A673 (cell line): ENCODE measurements at regions not wholly inside any gene's neighbourhood (a gene's known extent, or its start where the extent isn't known, plus 50 kb on each side); places are given as distances from the start of the nearest gene placed in this dataset.

Experiments
- BruUV-seq: library from RNA; stranded (reverse); fragments of 400-500 nt; replicated peaks from 2 replicates; lab custom pipeline; 2021; lab: Mats Ljungman, UMichigan
- CTCF ChIA-PET: fragments of 300-600 bp; sonication (Branson Sonifier 250); formaldehyde crosslinking; loops from one replicate; lab custom pipeline; 2022; ENCODE audit warnings: antibody characterized with exemption; lab: Charles Lee
- POLR2A ChIA-PET: fragments of 300-600 bp; sonication (Branson Sonifier 250); formaldehyde crosslinking; loops from one replicate; lab custom pipeline; 2022; ENCODE audit warnings: antibody characterized with exemption; ENCODE audit not compliant: low non-redundant PET; lab: Charles Lee
- DNase-seq: peaks from one replicate; pipeline ENCODE4 v3.0.0-alpha.2; 2015; ENCODE audit warnings: low spot score
- H3K27ac ChIP-seq: fragments of 200-600 bp; sonication (generic); 2 replicates; pipeline ENCODE4 v1.5.1; 2016; ENCODE audit warnings: mixed run types, low read depth, mild to moderate bottlenecking, mixed read lengths, antibody characterized with exemption, low read length; ENCODE audit not compliant: poor library complexity, severe bottlenecking
- H3K27me3 ChIP-seq: fragments of 200-600 bp; sonication (generic); replicated peaks from 2 replicates; pipeline ENCODE4 v1.6.1; 2017; ENCODE audit warnings: mixed run types, low read depth, mild to moderate bottlenecking, mixed read lengths, antibody characterized with exemption, low read length; ENCODE audit not compliant: insufficient read depth, poor library complexity
- H3K36me3 ChIP-seq: fragments of 200-600 bp; sonication (generic); 2 replicates; pipeline ENCODE4 v1.6.1; 2016; ENCODE audit warnings: mixed run types, mild to moderate bottlenecking, mixed read lengths, antibody characterized with exemption, low read length; ENCODE audit not compliant: insufficient read depth, poor library complexity, severe bottlenecking
- H3K4me1 ChIP-seq: fragments of 200-600 bp; sonication (generic); 2 replicates; pipeline ENCODE4 v1.6.1; 2017; ENCODE audit warnings: mixed run types, mild to moderate bottlenecking, mixed read lengths, antibody characterized with exemption, low read length; ENCODE audit not compliant: insufficient read depth, poor library complexity, severe bottlenecking
- H3K4me3 ChIP-seq: fragments of 200-600 bp; sonication (generic); 2 replicates; pipeline ENCODE4 v1.5.1; 2016; ENCODE audit warnings: low read depth, mixed run types, mild to moderate bottlenecking, mixed read lengths, low read length; ENCODE audit not compliant: poor library complexity, severe bottlenecking
- H3K9me3 ChIP-seq: fragments of 200-600 bp; sonication (generic); 2 replicates; pipeline ENCODE4 v1.6.1; 2016; ENCODE audit warnings: mixed run types, low read depth, mild to moderate bottlenecking, mixed read lengths, antibody characterized with exemption, low read length; ENCODE audit not compliant: poor library complexity, severe bottlenecking
- CTCF ChIP-seq: fragments of 300-800, 200-600 bp; sonication (generic); conservative IDR thresholded peaks from 2 replicates; pipeline ENCODE4 v1.5.1; 2017; ENCODE audit warnings: low read depth, mild to moderate bottlenecking, antibody characterized with exemption, low read length, moderate library complexity, mixed read lengths
- EZH2 ChIP-seq: fragments of 200-600 bp; sonication (generic); IDR thresholded peaks from 2 replicates; pipeline ENCODE4 v1.6.1; 2017; ENCODE audit warnings: borderline replicate concordance, low read depth, mild to moderate bottlenecking, mixed read lengths, antibody characterized with exemption, low read length; ENCODE audit not compliant: poor library complexity, severe bottlenecking
- intact Hi-C: fragments of 100-400 bp; cut with micrococcal nuclease; formaldehyde crosslinking; loops from one replicate; pipeline ENCODE4 v1.10.0; 2022; ENCODE audit not compliant: unreplicated experiment

GRCh38 chr21:19145682-19146293 lies 742.2 kb upstream of the TMPRSS15 start:
- TF ChIP-seq EZH2 (no peak), CTCF (no peak)
- BruUV-seq, result no TSS peak
- intact Hi-C loops, result no loop called here
- no peaks in the 10 kb centered on the region for H3K36me3 ChIP-seq
- no peak overlapping the region for H3K4me3 ChIP-seq
- no peaks in the 10 kb centered on the region for H3K27me3 ChIP-seq
- H3K9me3 ChIP-seq, result peaks cover 22% of the 10 kb centered on the region
- POLR2A ChIA-PET, result no interaction called here
- CTCF ChIA-PET, result no interaction called here
- no peaks in the 10 kb centered on the region for H3K4me1 ChIP-seq
- DNase-seq, result no peak
- no peak overlapping the region for H3K27ac ChIP-seq

GRCh38 chr21:19148056-19148455 lies 744.5 kb upstream of the TMPRSS15 start:
- peaks cover 14% of the 10 kb centered on the region for H3K9me3 ChIP-seq
- H3K4me1 ChIP-seq, result no peaks in the 10 kb centered on the region
- no peaks in the 10 kb centered on the region for H3K36me3 ChIP-seq
- no TSS peak for BruUV-seq
- H3K4me3 ChIP-seq, result no peak overlapping the region
- intact Hi-C loops, result no loop called here
- ChIA-PET CTCF (no interaction called here), POLR2A (no interaction called here)
- no peaks in the 10 kb centered on the region for H3K27me3 ChIP-seq
- no peak overlapping the region for H3K27ac ChIP-seq
- TF ChIP-seq EZH2 (no peak), CTCF (no peak)
- no peak for DNase-seq

GRCh38 chr21:19171585-19171984 lies 768.0 kb upstream of the TMPRSS15 start:
- BruUV-seq, result no TSS peak
- no peak for DNase-seq
- intact Hi-C loops, result no loop called here
- no peaks in the 10 kb centered on the region for H3K36me3 ChIP-seq
- H3K27ac ChIP-seq, result no peak overlapping the region
- peaks cover 19% of the 10 kb centered on the region for H3K9me3 ChIP-seq
- H3K4me1 ChIP-seq, result no peaks in the 10 kb centered on the region
- ChIA-PET POLR2A (no interaction called here), CTCF (no interaction called here)
- no peak overlapping the region for H3K4me3 ChIP-seq
- no peaks in the 10 kb centered on the region for H3K27me3 ChIP-seq
- TF ChIP-seq CTCF, result no peak
